Lower lobe of right lung (tissue), 2 donors: ENCODE measurements at regions not wholly inside any gene's neighbourhood (a gene's known extent, or its start where the extent isn't known, plus 50 kb on each side); places are given as distances from the start of the nearest gene placed in this dataset.
"Not testable (repeated sequence)": the region's sequence is repeated elsewhere in the genome, so short reads cannot be mapped to it uniquely, and the experiment has no call there.

Experiments used
- ATAC-seq, 2 donors: fragments of 200-7000 bp; cut with Tn5 transposase; one replicate each; pipeline ENCODE4 v1.9.1; 2020 to 2022; ENCODE audit warnings: mild to moderate bottlenecking in 2 of 2, moderate library complexity in 2 of 2
- DNase-seq: peaks from one replicate; pipeline ENCODE4 v3.0.0-alpha.2; 2020
- H3K27ac ChIP-seq: fragments of 200-600 bp; one replicate; pipeline ENCODE4 v1.8.0; 2022
- H3K27me3 ChIP-seq: fragments of 200-600 bp; one replicate; pipeline ENCODE4 v1.8.0; 2022; ENCODE audit warnings: low read depth
- H3K36me3 ChIP-seq: fragments of 200-600 bp; one replicate; pipeline ENCODE4 v1.8.0; 2022; ENCODE audit warnings: mild to moderate bottlenecking
- H3K4me1 ChIP-seq: fragments of 200-600 bp; one replicate; pipeline ENCODE4 v1.8.0; 2022
- H3K4me3 ChIP-seq: fragments of 200-600 bp; one replicate; pipeline ENCODE4 v1.8.0; 2022; ENCODE audit warnings: mild to moderate bottlenecking
- H3K9me3 ChIP-seq: fragments of 200-600 bp; one replicate; pipeline ENCODE4 v1.8.0; 2022
- CTCF ChIP-seq: fragments of 200-600 bp; IDR thresholded peaks from one replicate; pipeline ENCODE4 v1.8.0; 2022; ENCODE audit warnings: antibody characterized with exemption, mild to moderate bottlenecking
- intact Hi-C: fragments of 100-400 bp; cut with DNase I; formaldehyde crosslinking; loops from one replicate; pipeline ENCODE4 v1.11.0; 2022
- donor health status: DM: no; HTN: yes; CAD: no; lungs with severe emphysema.

GRCh38 chr2:62624855-62625254, 80.7 kb upstream of the EHBP1 start:
- no peak for ATAC-seq
- Histone ChIP-seq H3K4me3 (no peak overlapping the region), H3K4me1 (no peaks in the 10 kb centered on the region), H3K27me3 (no peaks in the 10 kb centered on the region), H3K36me3 (no peaks in the 10 kb centered on the region), H3K9me3 (peaks cover 3% of the 10 kb centered on the region), H3K27ac (no peak overlapping the region)
- TF ChIP-seq CTCF = no peak
- DNase-seq = no peak
- intact Hi-C loops = no loop called here

- H3K27ac ChIP-seq, H3K36me3 ChIP-seq, H3K27me3 ChIP-seq, intact Hi-C loops, H3K4me3 ChIP-seq, DNase-seq, ATAC-seq, H3K4me1 ChIP-seq, H3K9me3 ChIP-seq: not testable (repeated sequence)
Observed at GRCh38 chr2:62616486-62616885, 89.0 kb upstream of the EHBP1 start.

- TF ChIP-seq CTCF = no peak
- DNase-seq (no peak), ATAC-seq (no peak)
- no peak overlapping the region for H3K27ac ChIP-seq
- no peaks in the 10 kb centered on the region for H3K4me1 ChIP-seq
- no peak overlapping the region for H3K4me3 ChIP-seq
- intact Hi-C loops = no loop called here
- no peaks in the 10 kb centered on the region for H3K27me3 ChIP-seq
- no peaks in the 10 kb centered on the region for H3K36me3 ChIP-seq
- H3K9me3 ChIP-seq = no peaks in the 10 kb centered on the region
Observed at GRCh38 chr2:62611854-62612253, 93.7 kb upstream of the EHBP1 start.

- intact Hi-C loops, DNase-seq, ATAC-seq, H3K27ac ChIP-seq, H3K27me3 ChIP-seq, H3K4me3 ChIP-seq, H3K4me1 ChIP-seq, H3K36me3 ChIP-seq, H3K9me3 ChIP-seq: not testable (repeated sequence)
Observed at GRCh38 chr2:62605471-62605870, 99.5 kb upstream of the TMEM17 start.

- no peak for TF ChIP-seq CTCF
- Histone ChIP-seq H3K27ac (no peak overlapping the region), H3K4me3 (no peak overlapping the region), H3K9me3 (peaks cover 7% of the 10 kb centered on the region), H3K27me3 (no peaks in the 10 kb centered on the region), H3K4me1 (no peaks in the 10 kb centered on the region), H3K36me3 (no peaks in the 10 kb centered on the region)
- intact Hi-C loops = no loop called here
- no peak for DNase-seq
- ATAC-seq = no peak
Observed at GRCh38 chr2:62604336-62604735, 98.3 kb upstream of the TMEM17 start.

GRCh38 chr2:62603154-62603712, 97.2 kb upstream of the TMEM17 start:
- no peak for TF ChIP-seq CTCF
- no peak overlapping the region for H3K4me3 ChIP-seq
- H3K36me3 ChIP-seq = no peaks in the 10 kb centered on the region
- H3K27me3 ChIP-seq = no peaks in the 10 kb centered on the region
- H3K4me1 ChIP-seq = no peaks in the 10 kb centered on the region
- H3K27ac ChIP-seq = no peak overlapping the region
- intact Hi-C loops = no loop called here
- H3K9me3 ChIP-seq = peaks cover 7% of the 10 kb centered on the region
- DNase-seq (no peak), ATAC-seq (peak; percentile 77 to 85)

- H3K36me3 ChIP-seq, H3K4me3 ChIP-seq, DNase-seq, H3K27ac ChIP-seq, ATAC-seq, H3K9me3 ChIP-seq, intact Hi-C loops, H3K27me3 ChIP-seq: not testable (repeated sequence)
- H3K4me1 ChIP-seq = peaks cover 12% of the 10 kb centered on the region
Observed at GRCh38 chr2:62599674-62600410, 93.8 kb upstream of the TMEM17 start.
